HG03135 (cell line): ENCODE measurements at regions not wholly inside any gene's neighbourhood (a gene's known extent, or its start where the extent isn't known, plus 50 kb on each side); places are given as distances from the start of the nearest gene placed in this dataset.
A peak's percentile ranks its signal among the peaks of the same experiment; 100 is the strongest.

Experiments used
- ATAC-seq: cut with Tn5 transposase; IDR thresholded peaks from one replicate; pipeline ENCODE4 v1.9.1; 2021; ENCODE audit warnings: mild to moderate bottlenecking, moderate library complexity; ENCODE audit not compliant: unreplicated experiment

DNA sequence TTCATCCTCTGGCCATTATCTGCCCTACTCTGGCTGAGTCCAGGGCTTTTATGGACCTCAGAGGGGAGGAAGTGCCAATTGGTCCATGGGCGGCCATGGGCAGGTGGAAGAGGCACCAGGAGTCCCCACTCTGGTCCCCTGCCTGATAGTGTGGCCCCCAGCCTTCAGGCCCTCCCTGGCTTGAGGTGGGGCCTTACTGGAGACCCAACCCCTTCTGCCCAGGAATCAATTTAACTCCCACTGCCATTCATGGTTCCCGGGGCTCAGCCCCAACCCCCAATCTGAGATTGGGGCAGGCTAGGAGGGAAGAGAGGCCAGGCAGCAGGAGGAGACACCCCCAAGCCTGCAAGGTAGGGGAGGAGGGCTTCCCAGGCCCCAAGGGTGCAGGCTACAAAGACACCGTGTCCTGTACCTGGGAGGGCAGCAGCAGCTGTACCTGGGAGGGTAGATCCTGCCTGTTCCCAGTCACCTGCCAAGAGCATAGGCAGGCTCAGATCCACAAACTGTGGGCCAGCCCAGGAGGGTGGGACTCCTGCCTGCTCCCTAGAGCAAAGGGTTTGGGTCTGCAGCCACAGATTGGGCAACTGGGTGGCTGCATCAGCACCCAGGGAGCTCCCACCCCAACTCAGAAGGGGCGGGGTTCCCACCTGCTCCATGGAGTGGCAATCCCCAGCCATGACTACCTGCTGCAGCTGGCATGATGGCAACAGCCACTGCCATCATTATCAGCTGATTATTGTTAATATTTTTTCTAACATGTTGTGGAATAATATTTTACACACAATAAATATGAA, 1044.1 kb upstream of the B3GALT2 start:
- ATAC-seq = no peak

DNA sequence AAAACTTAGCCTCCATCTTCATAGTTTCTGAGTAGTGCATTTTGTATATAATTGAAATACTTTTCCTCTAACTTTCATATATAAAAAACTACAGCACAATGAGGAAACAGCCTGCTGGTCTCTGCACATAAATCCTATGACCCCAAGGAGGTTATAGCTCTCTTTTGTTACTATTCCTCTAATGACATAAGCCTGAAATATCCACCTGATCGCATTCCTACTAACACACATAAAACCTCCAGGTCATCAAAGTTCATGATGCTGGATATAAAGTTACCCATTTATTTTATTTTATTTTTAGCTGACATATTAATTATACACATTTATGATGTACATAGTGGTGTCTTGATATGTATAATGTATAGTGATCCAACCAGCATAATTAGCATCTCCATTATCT, 1042.0 kb upstream of the B3GALT2 start:
- no peak for ATAC-seq

DNA sequence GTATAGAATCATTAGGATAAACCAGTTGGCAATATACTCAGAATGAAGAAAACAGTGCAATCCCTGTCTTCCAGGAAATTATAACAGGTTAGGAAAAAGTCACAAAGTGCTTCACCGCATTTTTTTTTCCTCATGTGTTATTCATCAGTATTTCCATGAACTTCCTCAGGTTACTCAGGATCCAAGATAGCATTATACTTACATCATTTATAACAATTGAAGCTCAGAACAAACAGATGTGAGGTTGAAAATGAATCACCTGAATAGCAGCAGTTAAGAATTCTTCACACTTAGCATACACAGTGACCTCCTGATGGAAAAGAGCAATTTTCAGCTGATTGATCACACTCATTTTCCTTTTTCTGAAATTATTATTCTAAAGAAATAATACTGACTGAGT, 1040.7 kb upstream of the B3GALT2 start:
- no peak for ATAC-seq

DNA sequence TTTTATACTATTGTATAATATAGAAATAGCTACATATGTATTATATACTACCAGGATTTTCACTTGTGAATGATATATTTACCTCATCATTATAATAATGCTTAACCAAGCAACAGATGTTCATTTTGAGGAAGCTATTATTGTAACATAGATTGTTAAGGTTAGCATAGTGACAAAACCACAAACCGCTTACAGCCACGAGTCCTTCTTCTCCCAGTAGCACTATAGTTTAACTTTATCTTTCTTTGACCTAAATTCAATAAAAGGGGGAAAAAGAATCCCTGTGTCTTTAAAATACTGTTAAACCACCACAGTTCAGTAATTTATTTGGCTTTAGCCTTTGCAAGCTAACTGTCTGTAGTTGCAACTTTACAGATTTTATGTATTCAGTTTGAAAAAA, 1039.4 kb upstream of the B3GALT2 start:
- ATAC-seq = peak; percentile 98

DNA sequence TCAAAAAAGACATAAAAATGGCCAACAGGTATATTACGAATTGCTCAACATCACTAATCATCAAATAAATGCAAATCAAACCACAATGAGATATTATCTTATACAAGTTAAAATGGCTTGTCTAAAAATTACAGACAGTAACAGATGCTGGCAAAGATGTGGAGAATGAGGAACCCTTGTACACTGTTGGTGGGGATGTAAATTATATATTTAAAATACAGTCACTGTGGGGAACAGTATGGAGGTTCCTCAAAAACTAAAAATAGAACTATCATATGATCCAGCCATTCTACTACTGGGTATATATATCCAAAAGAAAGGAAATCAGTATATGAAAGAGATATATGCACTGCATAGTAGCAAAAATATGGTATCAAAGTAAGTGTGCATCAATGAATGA, 1037.2 kb upstream of the B3GALT2 start:
- ATAC-seq = no peak

DNA sequence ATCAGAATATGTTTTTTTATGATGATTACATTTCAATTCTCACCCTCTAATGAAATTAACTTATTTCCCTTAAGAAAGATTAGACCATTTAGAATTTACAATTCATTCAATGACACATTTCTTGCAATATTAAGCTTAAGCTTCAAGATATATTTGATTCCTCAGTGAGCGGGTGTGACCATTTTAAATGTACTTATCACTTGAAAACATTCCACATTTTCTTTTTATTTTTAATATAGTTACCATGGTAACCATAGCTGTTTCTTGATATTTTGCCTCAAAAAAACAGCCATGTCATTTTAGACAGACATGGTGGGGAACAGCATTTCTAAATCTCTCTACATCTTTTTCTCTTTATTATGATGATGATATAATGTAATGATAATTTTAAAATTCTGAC, 1029.0 kb upstream of the B3GALT2 start:
- ATAC-seq = no peak

DNA sequence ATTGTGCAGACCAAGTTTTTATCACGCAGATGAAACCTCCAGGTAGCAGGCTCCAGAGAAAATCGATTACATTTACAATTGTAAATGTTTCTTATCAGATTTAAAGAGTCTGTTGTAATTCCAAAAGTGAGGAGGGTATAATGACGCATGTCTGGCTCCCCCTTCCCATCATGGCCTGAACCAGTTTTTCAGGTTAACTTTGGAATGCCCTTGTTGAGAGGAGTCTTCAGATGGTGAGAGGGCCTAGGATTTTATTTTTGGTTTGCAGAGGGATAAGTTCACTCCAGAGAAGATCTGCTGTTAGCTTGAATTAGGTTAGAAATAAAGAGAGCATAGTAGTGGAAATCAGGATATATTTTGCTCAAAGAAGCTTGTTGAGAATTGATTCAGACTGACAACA, 1028.3 kb upstream of the B3GALT2 start:
- ATAC-seq = no peak

DNA sequence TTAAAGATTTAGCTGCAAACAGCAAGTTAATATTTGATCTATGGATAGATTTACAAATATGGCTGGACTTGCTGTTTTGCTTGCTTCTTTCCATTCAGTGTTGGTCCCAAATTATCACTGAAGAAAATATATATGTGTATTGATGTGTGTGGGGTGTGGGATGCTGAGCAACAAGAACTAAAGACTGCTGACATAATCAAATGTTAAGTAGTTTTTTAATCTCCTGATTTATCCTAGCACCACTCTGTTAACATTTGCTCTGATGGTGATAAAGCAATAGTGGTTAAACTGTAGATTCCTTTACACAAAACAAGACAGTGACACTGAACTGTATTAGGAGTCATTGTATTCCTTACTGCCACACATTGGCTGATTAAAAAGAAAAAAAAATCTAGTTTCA, 1023.5 kb upstream of the B3GALT2 start:
- no peak for ATAC-seq

DNA sequence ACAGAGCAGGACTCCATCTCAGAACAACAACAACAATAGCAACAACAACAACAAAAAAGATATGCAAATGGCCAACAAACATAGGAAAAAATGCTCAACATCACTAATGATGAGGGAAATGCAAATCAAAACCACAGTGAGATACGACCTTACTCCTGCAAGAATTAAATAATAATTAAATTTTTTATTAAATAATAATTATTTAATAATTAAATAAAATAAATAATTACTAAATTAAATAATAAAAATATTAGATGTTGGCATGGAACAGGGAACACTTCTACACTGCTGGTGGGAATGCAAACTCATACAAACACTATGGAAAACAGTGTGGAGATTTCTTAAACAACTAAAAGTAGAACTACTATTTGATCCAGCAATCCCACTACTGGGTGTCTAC, 1022.3 kb upstream of the B3GALT2 start:
- no peak for ATAC-seq

DNA sequence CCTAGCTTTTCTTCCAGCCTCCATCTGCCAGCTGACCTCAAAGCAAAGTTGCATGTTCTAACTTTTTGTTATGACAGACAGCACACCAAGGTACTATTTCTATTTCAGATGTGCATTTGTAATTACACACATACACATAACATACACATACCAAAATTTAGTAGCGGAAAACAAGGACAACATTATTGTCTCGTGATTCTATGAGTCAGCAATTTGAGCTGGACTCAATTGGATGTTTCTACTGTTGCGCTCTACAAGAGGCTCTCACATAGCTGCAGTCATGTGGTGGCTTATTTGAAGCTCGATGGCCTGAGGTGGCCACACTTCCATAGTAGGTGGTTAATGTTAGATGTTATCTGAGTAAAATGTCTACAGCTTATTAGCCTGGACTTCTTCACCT, 1010.1 kb upstream of the B3GALT2 start:
- ATAC-seq = no peak

DNA sequence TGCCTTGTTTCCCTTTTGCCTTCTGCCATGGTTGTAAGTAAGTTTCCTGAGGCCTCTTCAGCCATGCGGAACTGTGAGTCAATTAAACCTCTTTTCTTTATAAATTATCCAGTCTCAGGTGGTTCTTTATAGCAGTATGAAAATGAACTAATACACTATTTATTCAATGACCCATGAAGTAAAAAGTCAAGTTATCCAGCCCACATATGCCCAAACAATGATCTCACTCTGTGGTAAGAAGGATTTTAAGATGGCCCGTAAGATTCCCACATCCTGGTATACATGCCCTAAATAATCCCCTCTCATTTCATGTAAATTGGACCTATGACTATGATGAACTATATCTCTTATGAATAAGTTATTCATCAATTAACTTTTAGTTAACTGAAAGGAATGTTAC, 1008.3 kb upstream of the B3GALT2 start:
- ATAC-seq = no peak

DNA sequence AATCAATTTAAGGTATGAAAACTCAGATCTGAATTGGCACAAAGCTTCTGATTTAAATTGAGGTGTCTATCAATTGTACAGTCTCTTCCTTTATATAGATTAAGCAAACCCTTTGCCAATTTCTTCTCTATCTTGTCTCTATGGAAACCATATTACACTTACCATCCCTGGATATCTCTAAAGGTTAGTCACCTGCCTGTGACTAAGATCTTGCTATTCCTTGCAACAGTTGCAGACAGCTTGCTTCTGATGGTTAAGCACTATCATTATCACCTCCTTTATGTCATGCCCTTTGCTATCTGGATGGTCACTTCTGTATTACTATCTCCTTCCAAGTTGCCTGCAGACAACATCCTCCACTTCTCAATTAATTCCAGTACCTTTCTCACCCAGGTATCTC, 998.6 kb upstream of the B3GALT2 start:
- no peak for ATAC-seq

DNA sequence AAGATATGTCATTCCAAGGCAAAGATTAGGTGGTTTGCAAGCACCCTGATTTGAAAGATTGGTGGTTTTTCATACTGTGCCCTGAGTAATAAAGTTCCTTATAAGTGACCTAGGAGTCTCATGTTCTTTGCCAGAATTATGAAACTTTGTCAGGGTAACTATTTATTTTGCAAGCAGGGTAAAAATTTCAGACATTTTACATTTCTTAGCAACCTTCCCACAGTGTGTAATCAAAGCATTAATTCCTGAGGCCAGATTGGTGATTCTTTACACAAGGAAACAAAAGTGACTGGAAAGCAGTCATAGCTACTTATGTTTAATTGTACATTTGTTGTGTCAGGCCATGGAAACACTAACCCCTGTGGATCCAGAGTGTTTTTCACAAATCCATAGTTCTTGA, 998.0 kb upstream of the B3GALT2 start:
- ATAC-seq = no peak

DNA sequence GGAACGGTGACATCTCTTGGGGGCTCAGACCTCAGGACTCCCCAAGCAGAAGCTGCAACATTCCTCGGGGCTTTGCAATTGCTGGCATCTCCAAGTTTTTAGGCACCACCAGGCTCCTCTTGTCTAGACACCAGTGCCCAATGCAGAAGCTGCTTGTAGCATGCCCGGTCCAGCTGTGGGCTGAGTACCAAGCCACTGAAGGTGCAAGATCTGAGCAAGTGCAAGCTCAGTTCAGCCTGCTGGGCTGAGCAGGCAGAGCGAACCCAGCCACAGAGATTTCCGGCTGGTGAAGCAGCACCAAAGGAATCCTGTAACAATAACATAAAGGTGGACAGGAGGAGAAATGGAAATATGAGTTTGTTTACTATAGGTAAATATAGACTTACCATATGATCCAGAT, 995.4 kb upstream of the B3GALT2 start:
- no peak for ATAC-seq

DNA sequence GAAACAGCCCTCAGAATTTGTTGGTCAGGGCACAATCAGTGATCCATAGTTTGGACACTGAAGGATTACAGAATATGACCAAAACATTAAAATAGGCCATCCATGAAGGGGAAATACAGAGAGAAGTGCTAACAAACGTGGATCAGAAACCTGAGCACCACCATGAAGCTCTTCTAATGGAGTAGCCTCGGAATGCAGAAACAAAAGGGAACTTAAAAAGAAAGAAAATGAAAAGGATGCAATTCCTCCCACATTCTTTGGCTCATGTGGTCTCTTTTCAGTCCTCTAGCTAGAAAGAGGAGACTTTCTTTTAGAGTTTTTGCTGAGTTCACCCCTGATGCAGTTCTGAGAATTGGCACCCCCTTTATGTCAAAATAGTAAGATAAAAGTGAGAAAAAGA, 989.8 kb upstream of the B3GALT2 start:
- ATAC-seq = no peak

DNA sequence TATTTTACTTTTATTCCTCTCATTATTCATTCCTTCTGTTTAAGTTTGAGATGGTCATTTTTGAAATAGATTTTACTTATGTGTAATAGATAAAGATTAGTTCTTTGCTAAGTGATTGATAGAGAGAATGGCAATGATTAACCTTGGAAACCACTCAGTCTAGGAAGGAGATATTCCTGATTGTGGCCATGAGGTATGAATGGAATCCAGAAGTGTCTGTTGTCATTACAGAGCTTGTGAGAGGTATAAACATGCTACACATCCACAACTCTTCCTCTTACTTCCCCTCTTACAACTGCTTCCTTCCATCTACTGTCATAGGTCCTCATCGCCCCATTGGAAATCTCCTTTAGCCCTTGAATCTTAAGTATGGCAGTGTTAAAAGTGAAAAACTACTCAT, 988.8 kb upstream of the B3GALT2 start:
- ATAC-seq = no peak

DNA sequence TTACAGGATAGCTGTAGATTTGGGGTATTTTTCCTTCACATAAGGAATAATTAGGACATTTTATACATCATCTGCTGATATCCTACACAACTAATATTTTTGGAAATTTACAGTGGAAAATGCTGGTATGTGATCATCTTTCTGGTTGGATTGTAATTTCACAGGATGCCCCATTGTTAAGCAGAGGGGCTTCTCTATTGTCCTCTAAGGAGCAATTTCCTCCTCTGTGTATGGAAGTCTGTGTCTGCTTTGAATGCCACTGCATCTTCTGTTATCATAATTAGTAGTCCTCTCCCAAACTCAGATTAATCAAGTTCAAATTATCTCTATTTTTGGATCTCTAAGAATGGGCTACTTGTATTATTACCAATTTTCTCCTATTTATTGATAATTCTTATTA, 988.1 kb upstream of the B3GALT2 start:
- ATAC-seq = no peak

DNA sequence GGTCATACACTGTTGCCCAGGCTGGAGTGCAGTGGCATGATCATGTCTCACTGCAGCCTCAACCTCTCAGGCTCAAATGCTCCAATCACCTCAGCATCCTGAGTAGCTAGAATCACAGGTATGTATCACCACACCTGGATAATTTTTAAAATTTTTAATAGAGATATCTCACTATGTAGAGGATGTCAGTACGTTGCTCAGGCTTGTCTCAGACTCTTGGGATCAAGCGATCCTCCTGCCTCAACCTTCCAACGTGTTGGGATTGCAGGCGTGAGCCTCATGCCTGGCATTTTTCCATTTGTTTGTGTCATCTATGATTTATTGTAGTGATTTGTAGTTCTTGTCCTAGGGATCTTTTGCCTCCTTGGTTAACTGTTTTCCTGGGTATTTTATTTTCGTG, 985.2 kb upstream of the B3GALT2 start:
- ATAC-seq = no peak

DNA sequence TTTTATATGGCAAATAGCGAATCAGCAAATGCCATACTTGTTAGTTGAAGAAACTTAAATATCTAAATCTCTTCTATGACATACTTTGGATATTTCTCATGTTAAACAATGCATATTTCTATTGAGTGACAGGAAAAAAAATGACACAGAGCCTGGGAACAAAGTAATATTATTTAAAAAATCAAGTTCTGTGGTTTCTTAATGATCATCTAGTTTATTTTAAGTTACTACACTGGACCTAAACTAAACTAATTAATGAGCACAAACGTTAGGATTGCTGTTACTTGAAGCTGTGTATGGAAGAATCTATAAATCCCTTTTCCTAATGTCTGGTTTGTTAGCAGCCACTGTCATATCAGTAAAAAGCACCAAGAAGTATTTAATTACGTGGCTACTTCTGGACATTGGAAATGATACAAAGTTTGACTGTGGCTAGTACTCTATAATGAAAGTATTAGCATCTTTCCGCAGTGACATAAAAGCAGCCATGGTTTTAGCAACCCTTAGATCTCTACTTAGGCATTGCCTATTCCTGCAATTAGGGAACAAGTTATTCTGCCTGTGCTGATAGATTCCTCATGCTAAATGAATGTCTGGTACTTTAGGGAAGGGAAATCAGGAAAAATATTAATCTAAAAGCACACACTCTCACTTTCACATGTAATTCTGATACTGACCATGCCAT, 981.7 kb upstream of the B3GALT2 start:
- ATAC-seq = no peak

DNA sequence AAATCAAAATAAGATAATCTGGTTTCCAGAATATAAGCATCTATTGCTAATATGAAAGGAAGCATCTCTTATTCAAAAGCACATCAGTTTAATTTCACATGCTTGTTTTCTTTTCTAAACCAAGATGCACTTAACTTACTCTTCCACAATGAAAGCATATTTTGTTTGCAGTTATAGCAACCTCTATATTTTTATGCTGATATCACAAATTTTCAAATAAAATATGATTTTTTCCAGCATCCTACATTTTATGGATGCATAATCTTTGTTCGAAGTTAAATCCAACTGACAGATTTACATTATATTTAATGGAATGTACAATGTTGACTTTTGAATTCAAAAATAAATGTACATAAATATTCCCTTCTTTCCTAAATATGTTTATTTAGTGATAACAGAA, 978.3 kb upstream of the B3GALT2 start:
- ATAC-seq = no peak

DNA sequence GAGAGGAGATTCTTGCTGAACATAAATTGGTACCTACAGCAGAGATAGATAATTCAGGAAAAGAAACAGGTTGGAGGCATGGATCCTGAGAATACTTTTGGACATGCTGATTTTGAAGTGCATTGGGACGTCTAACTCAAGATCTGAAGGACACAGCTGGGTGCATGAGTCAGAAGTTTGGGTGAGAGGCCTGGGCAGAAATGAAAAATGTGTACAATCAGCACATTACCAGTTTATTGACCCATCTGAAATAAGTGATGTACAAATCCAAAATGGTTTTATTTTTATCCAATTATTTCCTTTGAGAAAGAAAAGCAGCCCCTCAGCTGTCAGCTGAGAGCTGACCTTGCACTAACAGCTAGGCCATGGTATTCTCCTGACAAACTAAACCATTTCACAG, 975.2 kb upstream of the B3GALT2 start:
- ATAC-seq = no peak

DNA sequence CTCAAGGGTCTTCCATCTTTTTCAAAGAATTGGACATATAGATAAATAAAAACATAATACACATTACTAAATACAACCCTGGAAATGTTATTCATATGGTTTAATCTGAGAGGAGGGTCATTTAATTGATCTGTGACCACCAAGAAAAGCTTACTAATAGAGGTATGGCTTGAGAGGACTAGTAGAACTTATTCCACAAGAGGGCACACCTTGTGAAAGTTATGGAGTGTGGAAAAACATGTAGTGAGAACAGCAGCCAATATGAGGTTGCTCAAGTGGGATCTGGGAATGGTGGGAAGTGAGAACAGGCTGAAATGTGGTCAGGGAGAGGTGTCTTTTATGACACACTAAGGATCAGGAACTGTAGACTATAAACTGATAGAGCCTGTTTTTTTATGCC, 973.5 kb upstream of the B3GALT2 start:
- ATAC-seq = no peak

DNA sequence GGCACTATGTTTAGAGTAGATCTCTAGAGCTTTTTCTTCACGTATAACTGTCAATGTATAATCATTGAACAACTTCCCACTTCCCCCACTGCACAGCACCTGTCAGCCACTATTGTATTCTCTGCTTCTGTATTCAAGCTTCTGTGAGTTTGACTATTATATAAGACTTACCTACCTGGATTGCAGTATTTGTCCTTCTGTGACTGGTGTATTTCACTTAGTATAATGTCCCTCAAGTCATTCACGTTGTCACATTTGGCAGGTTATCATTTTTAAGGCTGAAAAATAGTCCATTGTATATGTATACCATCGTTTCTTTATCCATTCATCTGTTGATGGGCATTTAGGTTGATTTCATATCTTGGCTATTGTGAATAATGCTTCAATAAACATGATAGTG, 969.5 kb upstream of the B3GALT2 start:
- ATAC-seq = no peak
